Esophagus squamous epithelium (tissue), 4 donors: ENCODE measurements at regions not wholly inside any gene's neighbourhood (a gene's known extent, or its start where the extent isn't known, plus 50 kb on each side); places are given as distances from the start of the nearest gene placed in this dataset.
"Not testable (repeated sequence)": the region's sequence is repeated elsewhere in the genome, so short reads cannot be mapped to it uniquely, and the experiment has no call there.

ENCODE experiments used
- CTCF ChIP-seq, 6 experiments: fragments of 450-650 bp in 4 of 6; fragments of 200-600 bp in 2 of 6; sonication (generic) in 2 of 6; IDR thresholded peaks; one replicate each; pipeline ENCODE4 v1.5.1; 2016 to 2019; ENCODE audit warnings: antibody characterized with exemption in 6 of 6, mild to moderate bottlenecking in 4 of 6, moderate library complexity in 4 of 6
- POLR2A ChIP-seq, 4 donors: fragments of 450-650 bp; IDR thresholded peaks; one replicate each; pipeline ENCODE4 v1.6.1; 2017; ENCODE audit warnings: antibody characterized with exemption in 4 of 4, mild to moderate bottlenecking in 4 of 4, moderate library complexity in 3 of 4

- not testable (repeated sequence) for TF ChIP-seq CTCF, POLR2A (IDR thresholded peaks at IDR 0.05)
These were observed 430.2 kb upstream of the ACVR2A start for GRCh38 chr2:147414656-147415055.
